HG02884 (cell line): ENCODE measurements at regions not wholly inside any gene's neighbourhood (a gene's known extent, or its start where the extent isn't known, plus 50 kb on each side); places are given as distances from the start of the nearest gene placed in this dataset.

Experiments used
- ATAC-seq: cut with Tn5 transposase; IDR thresholded peaks from one replicate; pipeline ENCODE4 v1.9.1; 2021; ENCODE audit warnings: mild to moderate bottlenecking, moderate library complexity; ENCODE audit not compliant: unreplicated experiment

DNA sequence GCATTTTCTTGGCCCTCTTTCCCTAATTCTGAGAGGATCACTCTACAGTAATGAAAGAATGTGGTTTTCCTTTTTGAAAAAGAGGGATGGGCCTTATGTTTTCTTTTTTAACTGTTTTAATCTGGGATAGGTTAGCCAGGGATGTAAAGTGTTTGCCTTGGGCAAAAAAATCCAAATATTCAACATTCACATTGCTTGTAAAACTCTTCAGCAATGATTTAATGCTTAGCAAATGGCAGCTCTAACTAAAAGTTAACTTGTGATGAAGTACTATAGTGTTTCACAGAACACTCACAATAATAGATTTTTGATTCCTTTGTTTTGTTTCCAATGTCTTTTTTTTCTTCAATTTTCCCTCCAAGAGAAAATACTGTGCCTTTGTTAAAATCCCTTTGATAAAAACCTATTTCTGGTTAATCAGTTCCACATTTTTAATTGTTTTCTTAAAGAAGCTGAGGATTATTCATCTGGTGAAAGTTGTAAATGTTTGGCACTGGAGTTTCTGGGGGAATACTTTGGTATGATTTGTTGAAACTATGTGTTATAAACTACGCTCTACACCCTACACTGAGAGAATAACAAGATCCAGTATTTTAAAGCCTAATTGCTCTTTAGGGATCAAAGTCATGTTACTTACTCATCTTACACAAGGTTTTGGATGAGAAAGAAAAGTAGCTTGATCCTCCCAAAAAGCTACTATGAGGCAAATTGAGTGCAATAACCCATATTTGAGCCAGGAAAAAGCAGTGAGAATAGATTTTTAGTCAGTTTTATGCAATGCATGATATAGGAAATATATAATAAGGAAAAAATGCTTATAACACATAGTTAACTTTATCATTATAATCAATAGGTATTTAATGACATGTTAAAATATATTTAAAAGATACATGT is 335.8 kb downstream of the EPHA7 start:
- ATAC-seq: no peak

DNA sequence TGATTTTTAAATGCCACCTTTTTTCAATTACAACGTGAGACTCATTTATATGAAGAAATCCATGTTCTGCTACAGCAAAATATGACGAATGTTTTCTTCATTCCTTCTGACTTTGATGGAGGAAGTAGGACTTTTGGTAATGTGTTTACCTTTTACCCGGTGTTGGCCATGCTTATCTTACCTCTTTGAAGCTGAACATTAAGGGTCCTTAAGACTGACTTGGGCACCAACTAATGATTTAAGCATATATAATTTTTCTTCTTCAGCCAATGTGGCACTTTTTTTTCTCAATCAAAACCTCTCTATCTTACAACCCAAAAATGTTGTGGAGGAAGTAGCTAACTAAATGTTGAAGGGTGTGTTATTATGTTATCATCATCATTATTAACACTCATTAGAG is 337.5 kb downstream of the EPHA7 start:
- ATAC-seq: no peak

DNA sequence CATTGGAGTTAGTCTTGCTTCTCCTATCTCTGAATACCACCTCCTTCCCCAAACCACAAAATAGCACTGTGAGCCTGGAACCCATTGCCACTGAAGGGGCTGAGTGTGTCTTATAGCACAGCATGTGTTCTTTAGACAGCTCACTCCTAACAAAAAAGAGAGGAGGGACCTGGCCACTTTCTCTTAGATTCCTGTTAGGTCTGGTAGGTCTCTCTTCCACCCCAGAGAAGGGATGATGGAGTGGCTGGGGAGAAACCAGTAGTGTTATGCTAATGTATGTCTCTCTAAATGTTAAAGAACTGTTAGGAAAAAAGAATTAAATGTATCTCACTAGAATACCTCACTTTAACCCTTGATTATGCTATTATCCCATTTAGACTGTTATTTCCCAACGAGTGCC is 340.3 kb downstream of the EPHA7 start:
- no peak for ATAC-seq

- no peak for ATAC-seq
Observed at GRCh38 chr6:93073811-93074210, 345.5 kb downstream of the EPHA7 start.

DNA sequence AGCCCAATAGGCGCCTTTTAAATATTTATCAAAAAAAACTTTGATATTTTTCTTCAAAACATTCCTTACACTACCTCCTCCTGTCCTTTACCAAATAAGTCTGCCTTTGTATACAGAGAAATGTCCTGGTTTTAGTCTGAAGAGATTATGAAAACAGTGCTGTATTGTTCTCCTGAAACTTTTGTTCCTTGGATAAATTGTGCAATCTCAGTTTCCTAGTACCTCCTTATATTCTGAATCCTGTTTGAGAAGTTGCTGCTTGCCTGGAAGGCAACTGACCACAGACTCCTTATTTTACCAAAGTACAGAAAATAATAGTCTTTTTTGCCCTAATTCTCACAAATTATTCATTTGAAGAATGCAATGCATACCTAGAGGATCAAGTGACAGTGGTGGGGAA is 349.5 kb downstream of the EPHA7 start:
- ATAC-seq: no peak

DNA sequence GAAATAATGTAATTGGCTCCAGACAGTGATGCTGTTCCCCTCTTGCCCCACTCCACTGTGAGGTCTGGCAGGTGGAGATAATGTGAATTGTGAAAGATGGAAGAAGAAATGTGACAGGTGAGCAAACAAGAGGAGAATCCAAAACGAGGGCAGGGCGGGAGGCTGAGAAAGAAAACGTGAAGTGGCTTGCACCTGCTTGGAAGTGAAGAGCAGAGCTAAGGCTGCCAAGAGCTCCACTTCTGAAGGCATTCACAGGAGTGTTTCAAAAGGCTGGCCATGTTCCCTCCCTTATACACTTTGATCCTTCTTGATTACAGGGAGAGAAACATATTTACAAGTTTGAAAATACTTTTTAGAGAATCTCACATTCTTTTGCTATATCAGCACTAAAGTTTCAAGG is 359.4 kb downstream of the EPHA7 start:
- no peak for ATAC-seq

GRCh38 chr6:93057584-93057983 is 361.8 kb downstream of the EPHA7 start:
- no peak for ATAC-seq

GRCh38 chr6:93048381-93048780 is 371.0 kb downstream of the EPHA7 start:
- no peak for ATAC-seq

- no peak for ATAC-seq
Observed at GRCh38 chr6:93047033-93047432, 372.3 kb downstream of the EPHA7 start.

- ATAC-seq: no peak
Observed at GRCh38 chr6:93045156-93045555, 374.2 kb downstream of the EPHA7 start.

- ATAC-seq: no peak
Observed at GRCh38 chr6:93040375-93040774, 379.0 kb downstream of the EPHA7 start.

- no peak for ATAC-seq
Observed at GRCh38 chr6:93036835-93037234, 382.5 kb downstream of the EPHA7 start.

GRCh38 chr6:93035756-93036155 is 383.6 kb downstream of the EPHA7 start:
- no peak for ATAC-seq

GRCh38 chr6:93021235-93021915 is 398.0 kb downstream of the EPHA7 start:
- ATAC-seq: no peak

GRCh38 chr6:93017626-93018025 is 401.7 kb downstream of the EPHA7 start:
- ATAC-seq: no peak

DNA sequence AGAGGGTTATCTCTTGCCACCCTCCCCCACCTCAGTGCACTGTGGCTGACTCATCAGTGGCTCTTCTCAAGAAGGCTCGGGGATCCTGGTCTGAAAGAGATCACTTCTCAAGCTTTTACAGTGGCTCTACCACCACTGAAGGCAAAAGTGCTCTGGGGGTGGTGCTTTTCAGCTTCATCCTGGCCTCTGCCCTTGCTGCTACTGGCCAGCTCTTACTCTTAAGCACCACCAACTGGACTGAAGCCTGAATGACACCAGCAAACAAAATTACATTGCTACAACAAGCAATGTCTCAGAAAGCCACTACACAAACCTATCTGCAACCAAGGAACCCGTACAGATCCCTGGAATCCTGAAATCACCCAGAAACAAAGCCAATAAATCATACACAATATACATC is 402.1 kb downstream of the EPHA7 start:
- ATAC-seq: no peak

DNA sequence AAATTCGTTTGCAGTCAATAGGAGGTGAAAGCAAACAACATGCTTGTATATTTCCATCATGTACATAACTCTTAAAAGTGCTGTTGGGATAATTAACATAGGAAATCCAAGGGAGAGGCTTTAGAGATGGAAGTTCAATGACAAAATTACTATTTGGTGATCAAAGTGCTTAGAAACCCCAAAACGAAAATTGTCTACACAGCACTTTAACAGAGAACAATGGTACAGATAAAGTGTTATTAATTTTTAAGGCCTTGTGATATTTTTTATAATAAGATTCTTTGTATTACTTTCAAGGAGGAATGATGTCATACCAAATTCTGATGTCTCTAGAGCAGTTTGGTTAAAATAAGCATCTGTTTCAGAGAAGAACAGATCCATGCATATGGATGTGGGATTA is 406.3 kb downstream of the EPHA7 start:
- ATAC-seq: no peak

GRCh38 chr6:93008375-93008774 is 411.0 kb downstream of the EPHA7 start:
- ATAC-seq: no peak

DNA sequence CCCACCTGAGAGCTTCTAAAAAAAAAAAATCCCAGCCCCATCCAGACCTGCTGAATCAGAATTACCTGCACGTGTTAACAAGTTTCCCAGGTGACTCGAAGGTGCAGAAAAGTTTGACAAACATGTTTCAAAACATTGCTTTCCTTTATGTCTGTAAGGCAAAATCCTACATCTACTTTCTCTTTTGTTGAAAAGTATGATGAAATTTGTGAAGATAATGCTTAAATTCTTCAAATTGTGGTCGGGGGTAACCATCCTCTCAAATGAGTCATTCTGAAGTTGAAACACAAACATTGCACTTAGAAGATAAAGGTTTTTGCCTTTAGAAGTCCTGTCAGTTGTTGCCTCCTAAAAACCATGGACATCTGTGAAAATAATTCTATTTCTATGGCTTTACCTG is 429.7 kb downstream of the EPHA7 start:
- no peak for ATAC-seq

DNA sequence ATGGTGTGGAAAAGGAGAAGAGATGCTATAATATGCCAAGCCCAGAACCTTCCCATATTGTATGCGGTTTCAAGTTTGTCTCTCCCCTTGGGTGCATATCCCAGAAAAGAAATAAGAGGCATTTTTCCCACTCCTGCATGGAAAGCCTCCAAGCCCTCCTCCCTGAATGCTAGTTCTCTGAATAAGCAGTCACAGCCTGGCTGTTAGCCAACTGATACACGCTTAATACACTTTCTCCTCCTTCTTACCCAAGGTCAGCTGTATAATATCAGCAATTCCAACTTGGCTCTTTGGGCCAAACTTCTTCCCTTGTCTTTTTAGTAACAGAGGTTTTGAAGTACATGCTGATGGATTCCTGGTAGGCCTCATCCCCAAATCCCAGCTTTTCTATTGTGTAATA is 440.1 kb downstream of the EPHA7 start:
- no peak for ATAC-seq

DNA sequence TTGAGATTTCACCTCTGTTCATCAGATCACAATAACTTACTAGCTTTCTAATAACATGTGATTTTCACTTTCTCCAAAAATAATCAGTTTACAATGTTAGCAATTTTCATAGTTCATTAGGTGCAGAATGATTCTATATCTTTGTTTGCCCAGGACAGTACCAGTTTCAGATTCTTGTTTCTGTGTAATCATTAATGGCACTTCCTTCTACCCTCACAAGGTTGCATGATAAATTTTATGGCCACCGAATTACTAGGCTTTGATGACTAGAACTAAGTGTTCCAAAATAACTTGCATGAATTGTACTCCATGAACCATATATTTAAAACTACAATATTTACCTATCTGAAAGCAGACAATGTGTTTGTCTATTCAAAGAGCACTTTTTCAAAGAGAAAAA is 442.3 kb downstream of the EPHA7 start:
- ATAC-seq: no peak

GRCh38 chr6:92967362-92967761 is 452.0 kb downstream of the EPHA7 start:
- ATAC-seq: no peak
